ENCODE measurements at regions not wholly inside any gene's neighbourhood (a gene's known extent, or its start where the extent isn't known, plus 50 kb on each side); places are given as distances from the start of the nearest gene placed in this dataset.

GRCh38 chr6:45717027-45717426 is 298.6 kb downstream of the CLIC5 start:
- Histone ChIP-seq H3K27ac (no peak overlapping the region), H3K9me3 (no peaks in the 10 kb centered on the region), H3K36me3 (no peaks in the 10 kb centered on the region), H3K4me1 (no peaks in the 10 kb centered on the region), H3K4me3 (no peak overlapping the region), H3K27me3 (no peaks in the 10 kb centered on the region)
- ATAC-seq (no peak), FAIRE-seq (no peak), DNase-seq (no peak)
- WGBS, 2 donors: 68% methylated on average over 4 of the region's 4 CpGs
- intact Hi-C loops (cut with DNase I): loop anchor here in 2 of 3 donors (5.0 to 10.0 kb wide), 3 partner anchors 292 to 1242 kb away; no protein-coding TSS in a partner anchor
- no peak for TF ChIP-seq CTCF (IDR thresholded peaks at IDR 0.05)

GRCh38 chr6:45715508-45715803 is 300.2 kb downstream of the CLIC5 start:
- Histone ChIP-seq H3K27me3 (no peaks in the 10 kb centered on the region), H3K27ac (no peak overlapping the region), H3K9me3 (no peaks in the 10 kb centered on the region), H3K36me3 (no peaks in the 10 kb centered on the region), H3K4me3 (no peak overlapping the region), H3K4me1 (no peaks in the 10 kb centered on the region)
- no peak for ATAC-seq
- TF ChIP-seq CTCF (IDR thresholded peaks at IDR 0.05): no peak
- intact Hi-C loops (cut with DNase I): loop anchor here in 2 of 3 donors (5.0 to 10.0 kb wide), 3 partner anchors 291 to 1241 kb away; no protein-coding TSS in a partner anchor
- no peak for DNase-seq
- FAIRE-seq: no peak

GRCh38 chr6:45714741-45715507 is 300.7 kb downstream of the CLIC5 start:
- peak in 3 of 6 donors; percentile 31 to 63 (median 44) for DNase-seq
- Histone ChIP-seq H3K36me3 (no peaks in the 10 kb centered on the region), H3K4me3 (no peak overlapping the region), H3K9me3 (no peaks in the 10 kb centered on the region), H3K4me1 (no peaks in the 10 kb centered on the region), H3K27ac (no peak overlapping the region), H3K27me3 (no peaks in the 10 kb centered on the region)
- intact Hi-C loops (cut with DNase I): loop anchor here in 2 of 3 donors (5.0 to 10.0 kb wide), 3 partner anchors 290 to 1240 kb away; no protein-coding TSS in a partner anchor
- peak; percentile 17 for FAIRE-seq
- 14 to 15% methylated on average over 6 of the region's 6 CpGs for WGBS, 2 donors
- peak; percentile 60 to 98 (median 98) for ATAC-seq
- TF ChIP-seq CTCF (IDR thresholded peaks at IDR 0.05): peak; percentile 26 to 71 (median 60)

- TF ChIP-seq CTCF (IDR thresholded peaks at IDR 0.05): no peak
- H3K27ac ChIP-seq: no peak overlapping the region
- 61% methylated on average over 11 of the region's 11 CpGs for WGBS, 2 donors
- intact Hi-C loops (cut with DNase I): loop anchor here in 2 of 3 donors (10.0 kb wide), 2 partner anchors 289 to 1239 kb away; no protein-coding TSS in a partner anchor
- no peaks in the 10 kb centered on the region for H3K36me3 ChIP-seq
- ATAC-seq (peak in 2 of 4 donors; percentile 22 to 28), FAIRE-seq (no peak), DNase-seq (no peak)
- no peaks in the 10 kb centered on the region for H3K4me1 ChIP-seq
- no peaks in the 10 kb centered on the region for H3K9me3 ChIP-seq
- H3K27me3 ChIP-seq: no peaks in the 10 kb centered on the region
- no peak overlapping the region for H3K4me3 ChIP-seq
Observed at GRCh38 chr6:45714006-45714730, 301.5 kb downstream of the CLIC5 start.

All from pancreas (tissue), 10 donors.